ENCODE measurements at regions not wholly inside any gene's neighbourhood (a gene's known extent, or its start where the extent isn't known, plus 50 kb on each side); places are given as distances from the start of the nearest gene placed in this dataset.

GRCh38 chr20:52683761-52684160, 288.4 kb upstream of the TSHZ2 start (continued):
- no peak for TF ChIP-seq CSRNP2 (CRISPR knock-in tag; conservative IDR thresholded peaks at IDR 0.05; ENCODE audit: low read depth)
- TF ChIP-seq ZNF709 (CRISPR knock-in tag; IDR thresholded peaks at IDR 0.05) = no peak
- TF ChIP-seq JDP2 (CRISPR knock-in tag; IDR thresholded peaks at IDR 0.05; ENCODE audit: borderline replicate concordance) = no peak
- TF ChIP-seq NR2F1 (CRISPR knock-in tag; IDR thresholded peaks at IDR 0.05) = no peak
- TF ChIP-seq BORCS8-MEF2B (CRISPR knock-in tag; IDR thresholded peaks at IDR 0.05) = no peak
- TF ChIP-seq AGO2 (optimal IDR thresholded peaks at IDR 0.05; ENCODE audit: low read depth, low read length) = no peak

GRCh38 chr20:52682237-52682636, 289.9 kb upstream of the TSHZ2 start:
- TF ChIP-seq PHF21A (CRISPR knock-in tag; IDR thresholded peaks at IDR 0.05) = no peak
- TF ChIP-seq HOXA9 (CRISPR knock-in tag; IDR thresholded peaks at IDR 0.05; ENCODE audit: borderline replicate concordance) = no peak
- TF ChIP-seq BCL6 (CRISPR knock-in tag; IDR thresholded peaks at IDR 0.05) = no peak
- no peak for TF ChIP-seq ZNF446 (CRISPR knock-in tag; IDR thresholded peaks at IDR 0.05)
- TF ChIP-seq TAF1 (CRISPR knock-in tag; IDR thresholded peaks at IDR 0.05) = no peak
- Histone ChIP-seq H3K36me3 (replicated peaks in 1 of 2; ENCODE audit: control insufficient read depth in 1 of 2, insufficient read depth in 2 of 2, low read length in 2 of 2) (no peaks in the 10 kb centered on the region), H4K20me1 (ENCODE audit: insufficient read depth, low read length) (no peaks in the 10 kb centered on the region), H3K27ac (ENCODE audit: extremely low read length, insufficient read depth, low read length) (no peak overlapping the region), H3K4me2 (ENCODE audit: low read depth, low read length) (no peak overlapping the region), H3K4me1 (ENCODE audit: insufficient read depth, low read length) (no peaks in the 10 kb centered on the region), H3K4me3 (replicated peaks in 1 of 3; ENCODE audit: insufficient read depth in 1 of 3, low read depth in 2 of 3, low read length in 3 of 3) (no peak overlapping the region), H2AFZ (ENCODE audit: low read length) (no peak overlapping the region), H3K79me2 (ENCODE audit: insufficient read depth, low read length) (no peaks in the 10 kb centered on the region), H3K27me3 (ENCODE audit: control insufficient read depth in 1 of 2, insufficient read depth in 2 of 2, low read length in 2 of 2) (no peaks in the 10 kb centered on the region; a peak in 1 of 5 replicates), H3K9me3 (ENCODE audit: low read length) (peaks cover 38% of the 10 kb centered on the region; the same call in 1 of the 2 replicates), H3K9ac (ENCODE audit: insufficient read depth, low read depth, low read length) (no peak overlapping the region)
- no peak for ATAC-seq
- FAIRE-seq = no peak
- CTCF ChIA-PET (ENCODE audit: low intra/inter-chr PET ratio, low total read pairs) = no interaction called here
- BruUV-seq (replicated peaks) = no TSS peak
- WGBS (ENCODE audit: low lambda C conversion rate) = 0% methylated on average over 1 of the region's 1 CpG
- intact Hi-C loops (cut with micrococcal nuclease; ENCODE audit: unreplicated experiment) = no loop called here
- no peak for DNase-seq (ENCODE audit: low spot score)
- POLR2A ChIA-PET = no interaction called here
- in situ Hi-C loops (cut with HindIII; ENCODE audit: extremely low pct_ligation_motif_present, low pct_unique_long_range_greater_than_20kb) = no loop called here
